H9 (cell line): ENCODE measurements at regions not wholly inside any gene's neighbourhood (a gene's known extent, or its start where the extent isn't known, plus 50 kb on each side); places are given as distances from the start of the nearest gene placed in this dataset.

Experiments
- DNase-seq: peaks from one replicate; pipeline ENCODE4 v3.0.0-alpha.2; 2017
- H2AFZ ChIP-seq: one replicate; pipeline ENCODE4 v1.6.1; 2013; ENCODE audit warnings: mild to moderate bottlenecking, low read length, control low read depth, moderate library complexity
- H2AK5ac ChIP-seq: 2 replicates; pipeline ENCODE4 v1.6.1; 2013; ENCODE audit warnings: low read length, control low read depth, mixed read lengths; ENCODE audit not compliant: insufficient read length
- H2BK120ac ChIP-seq: one replicate; pipeline ENCODE4 v1.6.1; 2013; ENCODE audit warnings: low read depth, mild to moderate bottlenecking, low read length, control low read depth, inconsistent platforms; ENCODE audit not compliant: poor library complexity, severe bottlenecking
- H2BK12ac ChIP-seq: 2 replicates; pipeline ENCODE4 v1.6.1; 2013; ENCODE audit warnings: low read length, control low read depth, mixed read lengths, low read depth; ENCODE audit not compliant: insufficient read length
- H2BK15ac ChIP-seq: 2 replicates; pipeline ENCODE4 v1.6.1; 2013; ENCODE audit warnings: low read depth, low read length, control low read depth
- H2BK20ac ChIP-seq: one replicate; pipeline ENCODE4 v1.6.1; 2013; ENCODE audit warnings: low read depth, mild to moderate bottlenecking, low read length, control low read depth, inconsistent platforms; ENCODE audit not compliant: poor library complexity, severe bottlenecking
- H2BK5ac ChIP-seq: 2 replicates; pipeline ENCODE4 v1.6.1; 2013; ENCODE audit warnings: low read length, control low read depth, mixed read lengths; ENCODE audit not compliant: insufficient read length
- H3K14ac ChIP-seq: 2 replicates; pipeline ENCODE4 v1.6.1; 2013; ENCODE audit warnings: low read length, control low read depth; ENCODE audit not compliant: insufficient read depth
- H3K18ac ChIP-seq: 2 replicates; pipeline ENCODE4 v1.6.1; 2013; ENCODE audit warnings: low read depth, mild to moderate bottlenecking, mixed read lengths, low read length, control low read depth; ENCODE audit not compliant: insufficient read length
- H3K23ac ChIP-seq: 2 replicates; pipeline ENCODE4 v1.6.1; 2013; ENCODE audit warnings: low read length, control low read depth, mixed read lengths, low read depth; ENCODE audit not compliant: insufficient read length
- H3K23me2 ChIP-seq: 2 replicates; pipeline ENCODE4 v1.6.1; 2013; ENCODE audit warnings: low read depth, mild to moderate bottlenecking, mixed read lengths, low read length, control low read depth; ENCODE audit not compliant: insufficient read length, poor library complexity, severe bottlenecking
- H3K27ac ChIP-seq: 2 replicates; pipeline ENCODE4 v1.5.1; 2013; ENCODE audit warnings: low read length, control low read depth, mixed read lengths, low read depth; ENCODE audit not compliant: insufficient read length
- H3K27me3 ChIP-seq: 2 replicates; pipeline ENCODE4 v1.6.1; 2013; ENCODE audit warnings: low read length, control low read depth, inconsistent platforms; ENCODE audit not compliant: insufficient read depth
- H3K4ac ChIP-seq: 2 replicates; pipeline ENCODE4 v1.6.1; 2013; ENCODE audit warnings: low read depth, mild to moderate bottlenecking, control low read depth, inconsistent platforms, low read length, moderate library complexity
- H3K4me1 ChIP-seq: 2 replicates; pipeline ENCODE4 v1.6.1; 2013; ENCODE audit warnings: low read length, control low read depth, inconsistent platforms; ENCODE audit not compliant: insufficient read depth
- H3K4me2 ChIP-seq: 2 replicates; pipeline ENCODE4 v1.6.1; 2013; ENCODE audit warnings: low read length, control low read depth, mixed read lengths; ENCODE audit not compliant: insufficient read length, insufficient read depth
- H3K56ac ChIP-seq: 2 replicates; pipeline ENCODE4 v1.6.1; 2013; ENCODE audit warnings: low read depth, mild to moderate bottlenecking, mixed read lengths, low read length, control low read depth; ENCODE audit not compliant: insufficient read length
- H3K79me1 ChIP-seq: 2 replicates; pipeline ENCODE4 v1.6.1; 2013; ENCODE audit warnings: low read depth, mild to moderate bottlenecking, moderate library complexity, low read length, control low read depth, inconsistent platforms; ENCODE audit not compliant: insufficient read depth, poor library complexity, severe bottlenecking
- H3K79me2 ChIP-seq: 2 replicates; pipeline ENCODE4 v1.6.1; 2013; ENCODE audit warnings: low read length, control low read depth, inconsistent platforms; ENCODE audit not compliant: insufficient read depth
- H3K9ac ChIP-seq: 2 replicates; pipeline ENCODE4 v1.6.1; 2013; ENCODE audit warnings: low read length, control low read depth, mixed read lengths; ENCODE audit not compliant: insufficient read length; ENCODE audit errors: extremely low read depth
- H3K9me3 ChIP-seq: one replicate; pipeline ENCODE4 v1.6.1; 2013; ENCODE audit warnings: low read depth, low read length, inconsistent platforms; ENCODE audit not compliant: control insufficient read depth
- H3T11ph ChIP-seq: one replicate; pipeline ENCODE4 v1.6.1; 2013; ENCODE audit warnings: mild to moderate bottlenecking, low read length, control low read depth, inconsistent platforms
- H4K20me1 ChIP-seq: one replicate; pipeline ENCODE4 v1.6.1; 2013; ENCODE audit not compliant: control insufficient read depth, insufficient read length, insufficient read depth
- H4K5ac ChIP-seq: 2 replicates; pipeline ENCODE4 v1.6.1; 2013; ENCODE audit warnings: low read depth, mild to moderate bottlenecking, mixed read lengths, low read length, control low read depth; ENCODE audit not compliant: insufficient read length
- H4K8ac ChIP-seq: replicated peaks from 2 replicates; pipeline ENCODE4 v1.6.1; 2013; ENCODE audit warnings: low read length, control low read depth, mixed read lengths, low read depth; ENCODE audit not compliant: insufficient read length
- H4K91ac ChIP-seq: 2 replicates; pipeline ENCODE4 v1.6.1; 2013; ENCODE audit warnings: low read depth, mild to moderate bottlenecking, moderate library complexity, mixed read lengths, low read length, control low read depth; ENCODE audit not compliant: insufficient read length
- H3K27ac Mint-ChIP-seq, 3 experiments: 2 replicates in 2 of 3; 3 replicates in 1 of 3; pipeline ENCODE4 v1.8.0; 2020 to 2021; ENCODE audit warnings: mixed read lengths in 3 of 3, mild to moderate bottlenecking in 1 of 3, moderate library complexity in 1 of 3
- H3K27me3 Mint-ChIP-seq: 2 replicates; pipeline ENCODE4 v1.8.0; 2021; ENCODE audit warnings: low read depth, mild to moderate bottlenecking, moderate library complexity, mixed read lengths
- H3K36me3 Mint-ChIP-seq, 3 experiments: 2 replicates in 2 of 3; 3 replicates in 1 of 3; pipeline ENCODE4 v1.8.0; 2020 to 2021; ENCODE audit warnings: low read depth in 3 of 3, mixed read lengths in 3 of 3; ENCODE audit not compliant: insufficient read depth in 1 of 3
- H3K4me1 Mint-ChIP-seq, 2 experiments: 2 replicates each; pipeline ENCODE4 v1.8.0; 2020; ENCODE audit warnings: mixed read lengths in 2 of 2
- H3K4me3 Mint-ChIP-seq, 2 experiments: 2 replicates in 1 of 2; 3 replicates in 1 of 2; pipeline ENCODE4 v1.8.0; 2020 to 2021; ENCODE audit warnings: mild to moderate bottlenecking in 2 of 2, mixed read lengths in 2 of 2, moderate library complexity in 1 of 2
- H3K9me3 Mint-ChIP-seq, 2 experiments: 2 replicates in 1 of 2; 3 replicates in 1 of 2; pipeline ENCODE4 v1.8.0; 2020; ENCODE audit warnings: mild to moderate bottlenecking in 2 of 2, mixed read lengths in 2 of 2, moderate library complexity in 1 of 2
- CTCF ChIP-seq: fragments of 200-600 bp; sonication (generic); conservative IDR thresholded peaks from 3 replicates; pipeline ENCODE4 v1.8.0; 2021; ENCODE audit warnings: antibody characterized with exemption, mild to moderate bottlenecking
- WGBS: extraction: QIAGEN DNeasy Blood & Tissue Kit; methylation state at CpG from one replicate; pipeline ENCODE4 v1.1.7; 2013; ENCODE audit warnings: missing lambda C conversion rate, low lambda C conversion rate, mixed read lengths; ENCODE audit not compliant: insufficient read length; ENCODE audit errors: extremely low coverage; 5-methylcytosine and 5-hydroxymethylcytosine counted together

GRCh38 chr7:156148547-156148946, 336.3 kb upstream of the SHH start:
- H3K14ac ChIP-seq = peak overlapping the region; percentile 42; the same call in 1 of the 2 replicates
- H3K56ac ChIP-seq = no peak overlapping the region
- Mint-ChIP-seq H3K9me3 (peaks cover 2 to 5% of the 10 kb centered on the region in 2 experiments), H3K27me3 (no peaks in the 10 kb centered on the region; the same call in 1 of the 2 replicates), H3K4me3 (no peak overlapping the region), H3K27ac (no peak overlapping the region), H3K36me3 (peaks cover 0 to 1% (median 0%) of the 10 kb centered on the region in 3 experiments; a peak in 2 of 7 replicates), H3K4me1 (peaks cover 11% of the 10 kb centered on the region in 2 experiments)
- H3K23me2 ChIP-seq = no peaks in the 10 kb centered on the region
- no peak overlapping the region for H2BK20ac ChIP-seq
- no peak for TF ChIP-seq CTCF
- H2BK120ac ChIP-seq = no peak overlapping the region
- H2AFZ ChIP-seq = no peak overlapping the region
- no peak overlapping the region for H2BK5ac ChIP-seq
- DNase-seq = no peak
- H3K23ac ChIP-seq = no peak overlapping the region
- no peaks in the 10 kb centered on the region for H3K79me1 ChIP-seq
- no peak overlapping the region for H2BK12ac ChIP-seq
- no peak overlapping the region for H3K4me2 ChIP-seq
- H3K79me2 ChIP-seq = no peaks in the 10 kb centered on the region
- no peaks in the 10 kb centered on the region for H3K9me3 ChIP-seq
- H3K27ac ChIP-seq = no peak overlapping the region
- H2AK5ac ChIP-seq = no peak overlapping the region
- no peaks in the 10 kb centered on the region; the same call in 1 of the 2 replicates for H3K4me1 ChIP-seq
- H3K4ac ChIP-seq = no peak overlapping the region
- WGBS = no CpG with 5 or more reads among the region's 8 CpGs
- no peak overlapping the region for H4K8ac ChIP-seq
- no peak overlapping the region for H3K18ac ChIP-seq
- no peak overlapping the region for H4K5ac ChIP-seq
- no peak overlapping the region for H3K9ac ChIP-seq
- no peaks in the 10 kb centered on the region for H4K20me1 ChIP-seq
- H2BK15ac ChIP-seq = no peak overlapping the region
- H3T11ph ChIP-seq = no peak overlapping the region
- H3K27me3 ChIP-seq = no peaks in the 10 kb centered on the region
- H4K91ac ChIP-seq = no peak overlapping the region
